ENCODE measurements at regions not wholly inside any gene's neighbourhood (a gene's known extent, or its start where the extent isn't known, plus 50 kb on each side); places are given as distances from the start of the nearest gene placed in this dataset.
"Not testable (repeated sequence)": the region's sequence is repeated elsewhere in the genome, so short reads cannot be mapped to it uniquely, and the experiment has no call there.

GRCh38 chr2:48219555-48220436, 94.7 kb upstream of the FOXN2 start:
- DNase-seq (ENCODE audit: low spot score), result no peak

- no peak for DNase-seq (ENCODE audit: low spot score)
These were observed 94.0 kb upstream of the FOXN2 start for GRCh38 chr2:48220501-48220900.

GRCh38 chr2:48221846-48222516, 92.5 kb upstream of the FOXN2 start:
- no peak for DNase-seq (ENCODE audit: low spot score)

GRCh38 chr2:48227617-48228344, 86.7 kb upstream of the FOXN2 start:
- no peak for DNase-seq (ENCODE audit: low spot score)

DNA sequence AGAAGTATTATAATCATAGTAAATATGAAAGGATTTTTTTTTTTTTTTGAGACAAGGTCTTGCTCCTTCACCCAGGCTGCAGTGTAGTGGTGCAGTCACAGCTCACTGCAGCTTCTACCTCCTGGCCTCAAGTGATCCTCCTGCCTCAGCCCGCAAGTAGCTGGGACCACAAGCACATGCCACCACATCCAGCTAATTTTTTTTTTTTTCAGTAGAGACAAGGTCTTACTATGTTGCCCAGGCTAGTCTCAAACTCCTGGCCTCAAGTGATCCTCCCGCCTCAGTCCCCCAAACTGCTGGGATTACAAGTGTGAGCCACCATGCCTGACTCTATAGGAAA, 86.2 kb upstream of the FOXN2 start:
- no peak for DNase-seq (ENCODE audit: low spot score)

DNA sequence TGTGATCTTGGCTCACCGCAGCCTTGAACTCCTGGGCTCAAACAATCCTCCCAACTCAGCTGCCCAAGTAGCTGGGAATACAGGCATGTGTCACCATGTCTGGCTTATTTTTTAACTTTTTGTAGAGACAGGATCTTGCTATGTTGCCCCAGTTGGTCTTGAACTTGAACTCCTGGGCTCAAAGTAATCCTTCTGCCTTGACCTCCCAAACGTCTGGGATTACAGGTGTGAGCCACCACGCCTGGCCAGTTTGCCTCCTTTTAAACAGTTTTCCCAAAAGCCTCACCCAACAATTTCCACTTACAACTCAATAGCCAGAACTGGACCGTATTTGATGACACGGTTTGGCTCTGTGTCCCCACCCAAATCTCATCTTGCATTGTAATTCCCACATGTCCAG, 85.4 kb upstream of the FOXN2 start:
- DNase-seq (ENCODE audit: low spot score), result no peak

- DNase-seq (ENCODE audit: low spot score), result no peak
These were observed 83.6 kb upstream of the FOXN2 start for GRCh38 chr2:48230834-48231233.

DNA sequence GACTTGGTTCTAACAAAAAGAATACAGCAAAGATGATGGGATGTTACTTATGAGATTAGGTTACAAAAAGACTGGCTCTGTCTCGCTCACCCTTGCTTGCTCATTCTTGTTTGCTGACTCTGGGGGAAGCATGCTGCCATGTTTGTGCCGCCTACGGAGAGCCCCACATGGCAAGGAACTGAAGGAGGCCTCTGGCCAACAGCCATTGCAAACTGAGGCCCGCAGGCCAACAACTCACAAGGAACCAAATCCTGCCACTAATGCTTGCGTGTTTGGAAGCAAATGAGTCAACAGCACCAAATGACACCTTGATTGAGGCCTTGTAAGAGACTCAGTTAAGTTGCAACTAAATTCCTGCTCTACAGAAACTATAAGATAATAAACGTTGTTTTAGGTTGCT, 82.1 kb upstream of the FOXN2 start:
- DNase-seq (ENCODE audit: low spot score), result no peak

GRCh38 chr2:48233005-48233404, 81.5 kb upstream of the FOXN2 start:
- DNase-seq (ENCODE audit: low spot score), result no peak

GRCh38 chr2:48233824-48234223, 80.7 kb upstream of the FOXN2 start:
- DNase-seq (ENCODE audit: low spot score), result not testable (repeated sequence)

DNA sequence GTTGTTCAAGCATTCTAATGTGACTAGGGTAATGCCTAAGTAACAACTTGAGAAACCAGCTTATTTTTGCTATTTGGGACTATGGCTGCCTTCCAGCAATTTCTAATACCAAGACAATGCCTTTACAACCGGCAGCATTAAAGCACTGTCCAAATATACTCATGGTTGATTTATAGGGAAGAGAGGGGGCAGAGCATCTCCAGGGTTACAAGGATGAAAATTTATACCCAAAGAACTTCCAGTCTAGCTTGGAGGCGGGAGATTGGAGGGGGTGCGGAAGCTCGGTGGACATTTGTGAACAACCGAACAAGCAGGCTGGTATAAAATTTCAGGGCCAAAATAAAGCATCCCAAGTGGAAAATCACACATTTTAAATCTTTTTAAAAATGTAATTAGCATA, 79.4 kb upstream of the FOXN2 start:
- DNase-seq (ENCODE audit: low spot score), result no peak

- no peak for DNase-seq (ENCODE audit: low spot score)
These were observed 76.1 kb upstream of the FOXN2 start for GRCh38 chr2:48238381-48238780.

DNA sequence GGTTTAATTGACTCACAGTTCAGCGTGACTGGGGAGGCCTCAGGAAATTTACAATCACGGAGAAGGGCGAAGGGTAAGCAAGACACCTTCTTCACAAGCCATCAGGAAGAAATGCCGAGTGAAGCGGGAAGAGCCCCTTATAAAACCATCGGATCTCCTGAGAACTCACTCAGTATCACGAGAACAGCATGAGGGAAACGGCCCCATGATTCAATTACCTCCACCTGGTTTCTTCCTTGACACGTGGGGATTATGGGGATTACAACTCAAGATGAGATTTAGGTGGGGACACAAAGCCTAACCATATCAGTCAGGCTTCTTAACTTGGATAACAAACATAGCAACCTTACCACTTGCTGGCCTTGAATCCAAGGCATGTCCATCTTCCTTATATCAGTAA, 73.6 kb upstream of the FOXN2 start:
- no peak for DNase-seq (ENCODE audit: low spot score)

DNA sequence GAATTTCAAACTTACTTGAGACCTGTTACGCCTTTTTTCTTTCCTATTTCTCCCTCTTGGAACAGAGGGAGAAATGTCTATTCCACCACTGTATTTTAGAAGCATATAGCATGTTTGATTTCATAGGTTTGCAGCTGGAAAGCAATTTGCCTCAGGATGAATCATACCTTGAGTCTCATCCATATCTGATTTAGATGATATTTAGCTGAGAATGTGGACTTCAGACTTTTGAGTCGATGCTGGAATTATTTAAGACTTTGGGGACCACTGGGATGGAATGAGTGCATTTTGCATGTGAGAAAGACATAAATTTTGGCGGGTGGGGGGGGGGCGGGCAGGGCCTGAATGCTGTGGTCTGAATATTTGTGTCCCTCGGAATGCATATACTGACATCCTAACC, 67.3 kb upstream of the FOXN2 start:
- DNase-seq (ENCODE audit: low spot score), result no peak

GRCh38 chr2:48248251-48248933, 66.1 kb upstream of the FOXN2 start:
- peak; percentile 92 for DNase-seq (ENCODE audit: low spot score)

DNA sequence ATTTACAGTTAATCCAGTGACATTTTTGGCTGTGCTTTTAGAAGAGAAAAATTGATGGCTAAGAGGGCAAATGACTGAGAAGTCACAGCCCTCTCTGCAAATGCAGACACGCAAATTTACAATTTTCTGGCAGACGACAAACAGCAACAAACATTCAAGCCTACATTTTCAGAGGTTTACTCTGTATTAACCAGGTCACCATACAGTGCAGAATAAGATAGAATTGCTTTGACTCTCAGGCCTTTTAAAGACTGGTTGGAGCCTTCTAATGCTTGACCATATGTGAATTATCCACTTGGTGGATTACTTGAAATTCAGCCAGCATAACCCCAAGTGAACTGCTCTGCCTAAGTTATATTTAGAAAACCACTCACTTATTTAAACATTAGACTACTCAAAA, 65.5 kb upstream of the FOXN2 start:
- peak; percentile 33 for DNase-seq (ENCODE audit: low spot score)

DNA sequence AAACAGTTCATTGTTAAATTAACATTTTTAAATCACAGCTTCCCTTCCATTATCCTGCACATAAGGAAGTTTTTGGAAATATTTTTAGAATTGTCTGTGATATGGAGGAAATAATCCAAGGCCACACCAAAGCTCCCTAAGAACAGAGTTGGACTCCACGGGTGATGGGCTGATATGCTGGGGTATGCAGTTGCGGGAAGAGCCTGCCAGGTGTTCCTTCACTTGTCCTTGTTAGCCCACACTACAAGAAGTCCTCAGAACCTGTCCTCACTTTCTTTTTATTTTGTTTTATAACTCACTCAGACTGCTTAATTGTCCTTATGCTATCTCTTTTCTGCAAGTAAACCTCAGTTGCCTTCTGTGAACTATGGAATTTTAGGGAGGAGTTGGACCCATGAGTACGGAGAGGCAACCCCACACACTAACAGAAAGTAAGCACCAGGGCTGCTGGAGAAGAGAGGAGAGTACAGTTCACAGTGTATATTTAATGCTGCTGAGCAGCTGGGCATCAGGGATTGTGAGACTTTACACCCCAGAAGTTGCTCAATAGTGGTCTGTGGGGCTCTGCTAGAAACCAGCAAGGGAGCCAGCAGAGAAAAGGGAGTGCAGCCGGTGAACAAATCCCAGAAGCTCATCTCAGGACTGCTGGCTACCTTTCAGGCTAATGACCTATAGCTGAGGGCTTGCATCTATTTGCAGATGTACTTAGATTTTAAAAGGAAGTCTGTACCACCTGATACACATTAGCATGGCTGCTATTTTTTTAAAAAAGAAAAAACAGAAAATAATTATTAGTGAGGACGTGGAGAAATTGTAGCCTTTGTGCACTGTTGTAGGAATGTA, 64.6 kb upstream of the FOXN2 start:
- DNase-seq (ENCODE audit: low spot score), result peak; percentile 56

DNA sequence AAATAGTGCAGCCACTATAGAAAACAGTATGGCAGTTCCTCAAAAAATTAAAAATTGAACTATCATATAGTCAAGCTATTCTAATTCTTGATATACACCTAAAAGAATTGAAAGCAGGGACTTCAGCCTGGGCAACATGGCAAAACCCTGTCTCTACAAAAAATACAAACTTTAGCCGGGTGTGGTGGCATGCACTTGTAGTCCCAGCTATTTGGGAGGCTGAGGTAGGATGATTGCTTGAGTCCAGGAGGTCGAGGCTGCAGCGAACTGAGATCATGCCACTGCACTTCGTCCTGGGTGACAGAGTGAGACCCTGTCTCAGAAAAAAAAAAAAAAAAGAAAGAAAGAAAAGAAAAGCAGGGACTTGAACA, 64.0 kb upstream of the FOXN2 start:
- no peak for DNase-seq (ENCODE audit: low spot score)

DNA sequence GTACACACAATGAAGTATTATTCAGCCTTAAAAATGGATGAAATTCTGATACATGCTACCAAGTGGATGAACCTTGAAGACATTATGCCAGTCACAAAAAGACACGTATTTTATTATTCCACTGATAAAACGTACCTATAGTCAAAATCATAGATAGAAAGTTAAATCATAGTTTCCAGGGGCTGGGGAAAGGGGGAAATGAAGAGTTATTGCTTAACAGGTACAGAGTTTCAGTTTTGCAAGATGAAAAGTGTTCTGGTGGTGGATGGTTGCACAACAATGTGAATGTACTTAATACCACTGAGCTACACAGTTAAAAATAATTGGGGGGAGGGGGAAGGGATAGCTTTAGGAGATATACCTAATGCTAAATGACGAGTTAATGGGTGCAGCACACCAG, 63.5 kb upstream of the FOXN2 start:
- no peak for DNase-seq (ENCODE audit: low spot score)

GRCh38 chr2:48251437-48252148, 62.9 kb upstream of the FOXN2 start:
- no peak for DNase-seq (ENCODE audit: low spot score)

DNA sequence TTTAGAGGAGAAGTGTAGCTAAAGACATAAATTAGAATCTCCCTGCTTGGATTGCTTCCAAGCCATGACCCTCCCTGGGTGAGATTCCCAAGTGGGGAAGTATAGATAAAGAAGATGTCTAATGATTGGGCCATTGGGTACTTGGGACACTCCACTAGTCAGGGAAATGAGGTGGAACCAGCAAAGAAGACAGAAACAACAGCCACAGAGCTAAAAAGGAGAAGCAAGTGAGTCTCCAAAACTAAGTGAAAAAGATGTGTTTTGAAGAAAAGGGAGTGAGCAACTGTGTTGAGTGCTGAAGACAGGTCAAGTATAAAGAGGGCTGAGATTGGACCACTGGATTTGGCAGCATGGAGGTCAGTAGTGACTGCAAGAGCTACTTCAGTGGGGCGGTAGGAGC, 61.2 kb upstream of the FOXN2 start:
- no peak for DNase-seq (ENCODE audit: low spot score)

All from H4 (cell line).